ENCODE measurements at regions not wholly inside any gene's neighbourhood (a gene's known extent, or its start where the extent isn't known, plus 50 kb on each side); places are given as distances from the start of the nearest gene placed in this dataset.

DNA sequence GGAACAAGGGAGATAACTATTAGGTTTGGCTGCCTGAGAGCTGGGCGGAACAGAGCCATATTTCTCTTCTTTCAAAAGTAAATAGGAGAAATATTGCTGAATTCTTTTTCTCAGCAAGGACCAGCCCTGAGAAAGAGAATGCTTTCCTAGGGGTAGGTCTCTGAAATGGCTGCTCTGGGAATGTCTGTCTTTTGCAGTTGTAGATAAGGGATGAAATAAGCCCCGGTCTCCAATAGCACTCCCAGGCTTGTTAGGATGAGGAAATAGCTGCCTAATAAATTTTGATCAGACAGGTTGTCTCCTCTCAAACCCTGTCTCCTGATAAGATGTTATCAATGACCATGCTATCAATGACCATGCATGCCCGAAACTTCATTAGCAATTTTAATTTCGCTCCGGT lies 207.8 kb upstream of the KIT start:
- no peak for TF ChIP-seq TAF1 (IDR thresholded peaks at IDR 0.05; ENCODE audit: low read depth, low read length)
- no peak for TF ChIP-seq GTF2F1 (IDR thresholded peaks at IDR 0.05; ENCODE audit: borderline replicate concordance, low read depth, low read length)
- TF ChIP-seq YY1 (IDR thresholded peaks at IDR 0.05; ENCODE audit: low read depth, low read length), result no peak
- TF ChIP-seq SIRT6 (IDR thresholded peaks at IDR 0.05; ENCODE audit: low read length), result no peak
- TF ChIP-seq, protein P1, sequence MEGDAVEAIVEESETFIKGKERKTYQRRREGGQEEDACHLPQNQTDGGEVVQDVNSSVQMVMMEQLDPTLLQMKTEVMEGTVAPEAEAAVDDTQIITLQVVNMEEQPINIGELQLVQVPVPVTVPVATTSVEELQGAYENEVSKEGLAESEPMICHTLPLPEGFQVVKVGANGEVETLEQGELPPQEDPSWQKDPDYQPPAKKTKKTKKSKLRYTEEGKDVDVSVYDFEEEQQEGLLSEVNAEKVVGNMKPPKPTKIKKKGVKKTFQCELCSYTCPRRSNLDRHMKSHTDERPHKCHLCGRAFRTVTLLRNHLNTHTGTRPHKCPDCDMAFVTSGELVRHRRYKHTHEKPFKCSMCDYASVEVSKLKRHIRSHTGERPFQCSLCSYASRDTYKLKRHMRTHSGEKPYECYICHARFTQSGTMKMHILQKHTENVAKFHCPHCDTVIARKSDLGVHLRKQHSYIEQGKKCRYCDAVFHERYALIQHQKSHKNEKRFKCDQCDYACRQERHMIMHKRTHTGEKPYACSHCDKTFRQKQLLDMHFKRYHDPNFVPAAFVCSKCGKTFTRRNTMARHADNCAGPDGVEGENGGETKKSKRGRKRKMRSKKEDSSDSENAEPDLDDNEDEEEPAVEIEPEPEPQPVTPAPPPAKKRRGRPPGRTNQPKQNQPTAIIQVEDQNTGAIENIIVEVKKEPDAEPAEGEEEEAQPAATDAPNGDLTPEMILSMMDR (IDR thresholded peaks at IDR 0.05; ENCODE audit: control extremely low read depth in 1 of 3, insufficient read depth in 1 of 3, low read depth in 1 of 3, low read length in 3 of 3), result no peak
